ENCODE measurements at regions not wholly inside any gene's neighbourhood (a gene's known extent, or its start where the extent isn't known, plus 50 kb on each side); places are given as distances from the start of the nearest gene placed in this dataset.

DNA sequence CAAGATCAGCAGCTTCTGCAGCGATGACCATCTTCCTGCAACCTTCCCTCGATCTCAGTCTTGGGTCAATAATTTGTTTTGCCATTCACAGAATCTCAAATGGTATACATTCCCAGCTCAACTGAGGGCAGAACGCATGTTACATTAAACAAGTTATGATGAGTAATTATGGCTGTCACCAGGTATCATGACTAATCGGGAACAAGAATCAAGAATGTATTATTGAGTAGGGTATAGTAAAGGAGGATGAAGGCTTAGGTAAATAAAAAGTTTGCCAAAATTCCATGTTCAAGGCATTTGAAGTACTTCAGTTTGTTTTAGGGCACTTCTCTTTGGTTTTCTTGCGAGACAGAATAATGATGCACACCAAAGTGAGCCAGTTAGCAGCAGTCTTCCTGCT lies 194.1 kb downstream of the SH2D1A start:
- Histone ChIP-seq H2AFZ (ENCODE audit: low read length) (no peak overlapping the region), H3K36me3 (ENCODE audit: insufficient read depth, low read length) (no peaks in the 10 kb centered on the region), H3K4me1 (ENCODE audit: insufficient read depth, low read length, severe bottlenecking) (no peaks in the 10 kb centered on the region), H3K27me3 (ENCODE audit: insufficient read depth, low read length) (no peaks in the 10 kb centered on the region), H3K9me3 (ENCODE audit: low read length) (no peaks in the 10 kb centered on the region), H3K4me2 (ENCODE audit: low read length) (no peak overlapping the region), H3K9ac (ENCODE audit: low read length) (no peak overlapping the region), H3K4me3 (ENCODE audit: low read depth, low read length, poor library complexity, severe bottlenecking) (no peak overlapping the region), H3K9me2 (ENCODE audit: low read depth, low read length) (no peaks in the 10 kb centered on the region), H3K79me2 (ENCODE audit: insufficient read depth, low read length) (no peaks in the 10 kb centered on the region), H3K27ac (ENCODE audit: low read depth, low read length, poor library complexity, severe bottlenecking) (no peak overlapping the region), H3F3A (ENCODE audit: insufficient read depth, low read length) (no peaks in the 10 kb centered on the region), H4K20me1 (ENCODE audit: insufficient read depth, low read length) (no peaks in the 10 kb centered on the region)
- TF ChIP-seq EZH2 (IDR thresholded peaks at IDR 0.05; ENCODE audit: borderline replicate concordance, low read length): no peak
- TF ChIP-seq, protein P1, sequence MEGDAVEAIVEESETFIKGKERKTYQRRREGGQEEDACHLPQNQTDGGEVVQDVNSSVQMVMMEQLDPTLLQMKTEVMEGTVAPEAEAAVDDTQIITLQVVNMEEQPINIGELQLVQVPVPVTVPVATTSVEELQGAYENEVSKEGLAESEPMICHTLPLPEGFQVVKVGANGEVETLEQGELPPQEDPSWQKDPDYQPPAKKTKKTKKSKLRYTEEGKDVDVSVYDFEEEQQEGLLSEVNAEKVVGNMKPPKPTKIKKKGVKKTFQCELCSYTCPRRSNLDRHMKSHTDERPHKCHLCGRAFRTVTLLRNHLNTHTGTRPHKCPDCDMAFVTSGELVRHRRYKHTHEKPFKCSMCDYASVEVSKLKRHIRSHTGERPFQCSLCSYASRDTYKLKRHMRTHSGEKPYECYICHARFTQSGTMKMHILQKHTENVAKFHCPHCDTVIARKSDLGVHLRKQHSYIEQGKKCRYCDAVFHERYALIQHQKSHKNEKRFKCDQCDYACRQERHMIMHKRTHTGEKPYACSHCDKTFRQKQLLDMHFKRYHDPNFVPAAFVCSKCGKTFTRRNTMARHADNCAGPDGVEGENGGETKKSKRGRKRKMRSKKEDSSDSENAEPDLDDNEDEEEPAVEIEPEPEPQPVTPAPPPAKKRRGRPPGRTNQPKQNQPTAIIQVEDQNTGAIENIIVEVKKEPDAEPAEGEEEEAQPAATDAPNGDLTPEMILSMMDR (IDR thresholded peaks at IDR 0.05; ENCODE audit: low read length): no peak

GRCh38 chrX:124548571-124548970 lies 202.2 kb downstream of the SH2D1A start:
- Histone ChIP-seq H3K79me2 (ENCODE audit: insufficient read depth, low read length) (no peaks in the 10 kb centered on the region), H3K9ac (ENCODE audit: low read length) (no peak overlapping the region), H2AFZ (ENCODE audit: low read length) (no peak overlapping the region), H3K27me3 (ENCODE audit: insufficient read depth, low read length) (no peaks in the 10 kb centered on the region), H3K4me1 (ENCODE audit: insufficient read depth, low read length, severe bottlenecking) (no peaks in the 10 kb centered on the region), H3F3A (ENCODE audit: insufficient read depth, low read length) (no peaks in the 10 kb centered on the region), H3K9me3 (ENCODE audit: low read length) (no peaks in the 10 kb centered on the region), H3K27ac (ENCODE audit: low read depth, low read length, poor library complexity, severe bottlenecking) (no peak overlapping the region), H3K4me3 (ENCODE audit: low read depth, low read length, poor library complexity, severe bottlenecking) (no peak overlapping the region), H3K36me3 (ENCODE audit: insufficient read depth, low read length) (no peaks in the 10 kb centered on the region), H4K20me1 (ENCODE audit: insufficient read depth, low read length) (no peaks in the 10 kb centered on the region), H3K9me2 (ENCODE audit: low read depth, low read length) (no peaks in the 10 kb centered on the region), H3K4me2 (ENCODE audit: low read length) (no peak overlapping the region)
- TF ChIP-seq, protein P1 (IDR thresholded peaks at IDR 0.05; ENCODE audit: low read length): no peak
- TF ChIP-seq EZH2 (IDR thresholded peaks at IDR 0.05; ENCODE audit: borderline replicate concordance, low read length): no peak

DNA sequence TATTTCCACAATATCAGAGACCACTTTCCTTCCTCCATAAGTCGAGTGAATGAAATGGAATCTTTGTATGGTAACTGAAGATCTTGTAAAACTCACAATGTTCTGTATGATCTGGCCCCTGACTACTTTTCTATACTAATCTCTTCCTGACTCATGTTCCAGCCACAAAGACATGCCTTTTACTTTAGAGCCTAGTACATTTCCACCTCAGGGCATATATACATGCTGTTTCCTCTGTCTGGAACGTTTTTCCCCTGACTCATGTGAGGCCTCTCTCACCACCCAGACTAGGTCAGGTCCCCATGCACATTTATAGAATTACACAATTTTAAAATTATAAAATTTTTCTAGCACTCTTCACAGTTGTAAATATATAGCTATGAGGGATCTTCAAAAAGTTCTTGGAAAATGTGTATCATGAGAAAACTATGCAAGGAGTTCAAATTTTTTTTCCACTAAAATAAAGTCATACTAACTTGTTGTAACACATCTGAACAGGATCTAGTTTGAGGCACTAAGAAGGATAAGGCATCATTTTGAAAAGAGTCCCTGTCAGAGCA lies 208.8 kb downstream of the SH2D1A start:
- no peaks in the 10 kb centered on the region for H3K36me3 ChIP-seq (ENCODE audit: insufficient read depth, low read length)
- H3K27me3 ChIP-seq (ENCODE audit: insufficient read depth, low read length): no peaks in the 10 kb centered on the region
- no peaks in the 10 kb centered on the region for H3K9me3 ChIP-seq (ENCODE audit: low read length)
- no peak overlapping the region for H3K4me2 ChIP-seq (ENCODE audit: low read length)
- H3K79me2 ChIP-seq (ENCODE audit: insufficient read depth, low read length): no peaks in the 10 kb centered on the region
- no peak overlapping the region for H3K4me3 ChIP-seq (ENCODE audit: low read depth, low read length, poor library complexity, severe bottlenecking)
- H2AFZ ChIP-seq (ENCODE audit: low read length): no peak overlapping the region
- H3K9ac ChIP-seq (ENCODE audit: low read length): no peak overlapping the region
- no peak overlapping the region for H3K27ac ChIP-seq (ENCODE audit: low read depth, low read length, poor library complexity, severe bottlenecking)
- no peaks in the 10 kb centered on the region for H4K20me1 ChIP-seq (ENCODE audit: insufficient read depth, low read length)
- H3K4me1 ChIP-seq (ENCODE audit: insufficient read depth, low read length, severe bottlenecking): no peaks in the 10 kb centered on the region
- no peaks in the 10 kb centered on the region for H3F3A ChIP-seq (ENCODE audit: insufficient read depth, low read length)
- TF ChIP-seq EZH2 (IDR thresholded peaks at IDR 0.05; ENCODE audit: borderline replicate concordance, low read length): no peak
- TF ChIP-seq, protein P1 (IDR thresholded peaks at IDR 0.05; ENCODE audit: low read length): no peak
- no peaks in the 10 kb centered on the region for H3K9me2 ChIP-seq (ENCODE audit: low read depth, low read length)
